ENCODE measurements at regions not wholly inside any gene's neighbourhood (a gene's known extent, or its start where the extent isn't known, plus 50 kb on each side); places are given as distances from the start of the nearest gene placed in this dataset.

GRCh38 chr5:81895307-81895706 lies 76.5 kb upstream of the ATG10 start:
- TF ChIP-seq ZBTB7A (IDR thresholded peaks at IDR 0.05; ENCODE audit: low read depth) (no peak), TEAD4 (IDR thresholded peaks at IDR 0.05) (no peak), CREB1 (IDR thresholded peaks at IDR 0.05; ENCODE audit: low read depth) (no peak), CEBPB (IDR thresholded peaks at IDR 0.05) (no peak), USF1 (IDR thresholded peaks at IDR 0.05) (no peak)

- TF ChIP-seq FOXM1 (IDR thresholded peaks at IDR 0.05; ENCODE audit: borderline replicate concordance, low read depth), result no peak
- TF ChIP-seq TEAD4 (IDR thresholded peaks at IDR 0.05), result no peak
- TF ChIP-seq EGR1 (IDR thresholded peaks at IDR 0.05), result no peak
- no peak for TF ChIP-seq CREB1 (IDR thresholded peaks at IDR 0.05; ENCODE audit: low read depth)
Measured at GRCh38 chr5:81893961-81894360, 77.9 kb upstream of the ATG10 start.

GRCh38 chr5:81884871-81885270 lies 87.0 kb upstream of the ATG10 start:
- TF ChIP-seq TCF12 (IDR thresholded peaks at IDR 0.05; ENCODE audit: low read depth), result no peak
- TF ChIP-seq TAF1 (IDR thresholded peaks at IDR 0.05; ENCODE audit: low read depth), result no peak
- no peak for TF ChIP-seq EP300 (IDR thresholded peaks at IDR 0.05; ENCODE audit: borderline replicate concordance)
- no peak; the same call in 1 of the 2 replicates for TF ChIP-seq RAD21 (IDR thresholded peaks at IDR 0.05; ENCODE audit: low read depth)
- no peak for TF ChIP-seq NFIC (IDR thresholded peaks at IDR 0.05)
- no peak for TF ChIP-seq ZBTB7A (IDR thresholded peaks at IDR 0.05; ENCODE audit: low read depth)
- no peak for TF ChIP-seq CREB1 (IDR thresholded peaks at IDR 0.05; ENCODE audit: low read depth)
- TF ChIP-seq EGR1 (IDR thresholded peaks at IDR 0.05), result no peak

GRCh38 chr5:81883371-81883770 lies 88.5 kb upstream of the ATG10 start:
- TF ChIP-seq FOXM1 (IDR thresholded peaks at IDR 0.05; ENCODE audit: borderline replicate concordance, low read depth) (no peak), RAD21 (IDR thresholded peaks at IDR 0.05; ENCODE audit: low read depth) (no peak), TCF12 (IDR thresholded peaks at IDR 0.05; ENCODE audit: low read depth) (no peak), MAX (IDR thresholded peaks at IDR 0.05) (no peak), CEBPB (IDR thresholded peaks at IDR 0.05) (no peak)

- TF ChIP-seq TCF12 (IDR thresholded peaks at IDR 0.05; ENCODE audit: low read depth) (no peak), NFIC (IDR thresholded peaks at IDR 0.05) (no peak), TEAD4 (IDR thresholded peaks at IDR 0.05) (no peak), MAX (IDR thresholded peaks at IDR 0.05) (no peak), REST (IDR thresholded peaks at IDR 0.05; ENCODE audit: low read depth) (no peak), USF1 (IDR thresholded peaks at IDR 0.05) (no peak), FOXM1 (IDR thresholded peaks at IDR 0.05; ENCODE audit: borderline replicate concordance, low read depth) (no peak), EP300 (IDR thresholded peaks at IDR 0.05; ENCODE audit: borderline replicate concordance) (no peak), ZBTB7A (IDR thresholded peaks at IDR 0.05; ENCODE audit: low read depth) (no peak), RAD21 (IDR thresholded peaks at IDR 0.05; ENCODE audit: low read depth) (no peak), YY1 (IDR thresholded peaks at IDR 0.05; ENCODE audit: low read depth) (no peak), CEBPB (IDR thresholded peaks at IDR 0.05) (no peak), CREB1 (IDR thresholded peaks at IDR 0.05; ENCODE audit: low read depth) (no peak), EGR1 (IDR thresholded peaks at IDR 0.05) (no peak)
Measured at GRCh38 chr5:81881595-81881994, 90.2 kb upstream of the ATG10 start.

- no peak for TF ChIP-seq TCF12 (IDR thresholded peaks at IDR 0.05; ENCODE audit: low read depth)
- no peak for TF ChIP-seq CREB1 (IDR thresholded peaks at IDR 0.05; ENCODE audit: low read depth)
- TF ChIP-seq NFIC (IDR thresholded peaks at IDR 0.05), result no peak
- no peak for TF ChIP-seq ZBTB7A (IDR thresholded peaks at IDR 0.05; ENCODE audit: low read depth)
- no peak for TF ChIP-seq TAF1 (IDR thresholded peaks at IDR 0.05; ENCODE audit: low read depth)
- TF ChIP-seq EP300 (IDR thresholded peaks at IDR 0.05; ENCODE audit: borderline replicate concordance), result no peak
- TF ChIP-seq RAD21 (IDR thresholded peaks at IDR 0.05; ENCODE audit: low read depth), result no peak
- no peak for TF ChIP-seq CEBPB (IDR thresholded peaks at IDR 0.05)
- no peak for TF ChIP-seq YY1 (IDR thresholded peaks at IDR 0.05; ENCODE audit: low read depth)
Measured at GRCh38 chr5:81879936-81880335, 91.9 kb upstream of the ATG10 start.

- TF ChIP-seq ZBTB7A (IDR thresholded peaks at IDR 0.05; ENCODE audit: low read depth), result no peak
- TF ChIP-seq EP300 (IDR thresholded peaks at IDR 0.05; ENCODE audit: borderline replicate concordance), result no peak
- no peak for TF ChIP-seq TAF1 (IDR thresholded peaks at IDR 0.05; ENCODE audit: low read depth)
- TF ChIP-seq NFIC (IDR thresholded peaks at IDR 0.05), result no peak
- TF ChIP-seq CEBPB (IDR thresholded peaks at IDR 0.05), result no peak
- no peak for TF ChIP-seq MAX (IDR thresholded peaks at IDR 0.05)
- no peak for TF ChIP-seq RAD21 (IDR thresholded peaks at IDR 0.05; ENCODE audit: low read depth)
- no peak for TF ChIP-seq FOXM1 (IDR thresholded peaks at IDR 0.05; ENCODE audit: borderline replicate concordance, low read depth)
- TF ChIP-seq TEAD4 (IDR thresholded peaks at IDR 0.05), result no peak
- no peak for TF ChIP-seq YY1 (IDR thresholded peaks at IDR 0.05; ENCODE audit: low read depth)
- TF ChIP-seq EGR1 (IDR thresholded peaks at IDR 0.05), result no peak
- TF ChIP-seq CREB1 (IDR thresholded peaks at IDR 0.05; ENCODE audit: low read depth), result no peak
- no peak for TF ChIP-seq USF1 (IDR thresholded peaks at IDR 0.05)
- TF ChIP-seq TCF12 (IDR thresholded peaks at IDR 0.05; ENCODE audit: low read depth), result no peak
- no peak for TF ChIP-seq REST (IDR thresholded peaks at IDR 0.05; ENCODE audit: low read depth)
Measured at GRCh38 chr5:81878333-81878732, 93.5 kb upstream of the ATG10 start.

Measured in Ishikawa (cell line).